ENCODE measurements at regions not wholly inside any gene's neighbourhood (a gene's known extent, or its start where the extent isn't known, plus 50 kb on each side); places are given as distances from the start of the nearest gene placed in this dataset.

GRCh38 chr5:171521679-171522078 is 102.2 kb downstream of the FGF18 start:
- peaks cover 48% of the 10 kb centered on the region for H3K4me1 ChIP-seq (replicated peaks; ENCODE audit: insufficient read depth)
- H3K27me3 ChIP-seq (ENCODE audit: insufficient read depth, low read depth) = no peaks in the 10 kb centered on the region
- H3K27ac ChIP-seq = peak overlapping the region; percentile 98
- no peaks in the 10 kb centered on the region for H3K79me2 ChIP-seq (ENCODE audit: low read depth)
- no peak for TF ChIP-seq CTCF (conservative IDR thresholded peaks at IDR 0.05)
- TF ChIP-seq EZH2 (IDR thresholded peaks at IDR 0.05; ENCODE audit: low read depth) = no peak
- H3K9me2 ChIP-seq (ENCODE audit: insufficient read depth) = no peaks in the 10 kb centered on the region
- no TSS peak for BruUV-seq (replicated peaks)
- H3F3A ChIP-seq (ENCODE audit: insufficient read depth, low read depth) = peaks cover 36% of the 10 kb centered on the region
- ChIA-PET POLR2A (ENCODE audit: unreplicated experiment) (interaction anchor here (0.6 to 1.0 kb wide), 3 partner anchors 16 to 37 kb away, joined by 4 to 11 read pairs (median 10); no protein-coding TSS in a partner anchor), CTCF (no interaction called here)
- peak overlapping the region; percentile 95 for H3K4me2 ChIP-seq
- H3K9me3 ChIP-seq (ENCODE audit: insufficient read depth, low read depth) = no peaks in the 10 kb centered on the region
- H3K36me3 ChIP-seq (ENCODE audit: low read depth) = no peaks in the 10 kb centered on the region
- peak; percentile 64 to 78 for DNase-seq
- intact Hi-C loops (cut with micrococcal nuclease; ENCODE audit: unreplicated experiment) = loop anchor here (1.0 to 10.0 kb wide), 3 partner anchors 13 to 767 kb away; no protein-coding TSS in a partner anchor
- no peak overlapping the region for H2AFZ ChIP-seq
- H3K4me3 ChIP-seq = peak overlapping the region; percentile 10; the same call in 1 of the 2 replicates
- H4K20me1 ChIP-seq (ENCODE audit: insufficient read depth) = no peaks in the 10 kb centered on the region

GRCh38 chr5:171523781-171524180 is 104.3 kb downstream of the FGF18 start:
- peaks cover 36% of the 10 kb centered on the region for H3F3A ChIP-seq (ENCODE audit: insufficient read depth, low read depth)
- no TSS peak for BruUV-seq (replicated peaks)
- POLR2A ChIA-PET (ENCODE audit: unreplicated experiment) = no interaction called here
- H3K27me3 ChIP-seq (ENCODE audit: insufficient read depth, low read depth) = no peaks in the 10 kb centered on the region
- no peak overlapping the region for H2AFZ ChIP-seq
- DNase-seq = no peak
- intact Hi-C loops (cut with micrococcal nuclease; ENCODE audit: unreplicated experiment) = loop anchor here (10.0 kb wide), 1 partner anchor 769 kb away; no protein-coding TSS in a partner anchor
- H3K4me2 ChIP-seq = 0 out of 2 replicates have a peak overlapping the region, but pooled peaks have one; percentile 95
- H3K27ac ChIP-seq = peak overlapping the region; percentile 98; the same call in 1 of the 2 replicates
- peaks cover 48% of the 10 kb centered on the region for H3K4me1 ChIP-seq (replicated peaks; ENCODE audit: insufficient read depth)
- no peaks in the 10 kb centered on the region for H3K9me2 ChIP-seq (ENCODE audit: insufficient read depth)
- no peak for TF ChIP-seq EZH2 (IDR thresholded peaks at IDR 0.05; ENCODE audit: low read depth)
- no peaks in the 10 kb centered on the region for H4K20me1 ChIP-seq (ENCODE audit: insufficient read depth)
- H3K36me3 ChIP-seq (ENCODE audit: low read depth) = no peaks in the 10 kb centered on the region
- CTCF ChIA-PET = no interaction called here
- H3K79me2 ChIP-seq (ENCODE audit: low read depth) = no peaks in the 10 kb centered on the region
- no peak overlapping the region for H3K4me3 ChIP-seq
- no peaks in the 10 kb centered on the region for H3K9me3 ChIP-seq (ENCODE audit: insufficient read depth, low read depth)

GRCh38 chr5:171524466-171524865 is 105.0 kb downstream of the FGF18 start:
- no peaks in the 10 kb centered on the region for H3K9me2 ChIP-seq (ENCODE audit: insufficient read depth)
- H3F3A ChIP-seq (ENCODE audit: insufficient read depth, low read depth) = peaks cover 36% of the 10 kb centered on the region
- H3K9me3 ChIP-seq (ENCODE audit: insufficient read depth, low read depth) = no peaks in the 10 kb centered on the region
- H3K36me3 ChIP-seq (ENCODE audit: low read depth) = no peaks in the 10 kb centered on the region
- ChIA-PET POLR2A (ENCODE audit: unreplicated experiment) (no interaction called here), CTCF (no interaction called here)
- no peak overlapping the region for H3K4me2 ChIP-seq
- TF ChIP-seq CTCF (conservative IDR thresholded peaks at IDR 0.05) = no peak
- no peak for TF ChIP-seq EZH2 (IDR thresholded peaks at IDR 0.05; ENCODE audit: low read depth)
- BruUV-seq (replicated peaks) = no TSS peak
- no peaks in the 10 kb centered on the region for H4K20me1 ChIP-seq (ENCODE audit: insufficient read depth)
- H3K79me2 ChIP-seq (ENCODE audit: low read depth) = no peaks in the 10 kb centered on the region
- H3K4me1 ChIP-seq (replicated peaks; ENCODE audit: insufficient read depth) = peaks cover 42% of the 10 kb centered on the region
- DNase-seq = no peak
- intact Hi-C loops (cut with micrococcal nuclease; ENCODE audit: unreplicated experiment) = loop anchor here (10.0 kb wide), 1 partner anchor 770 kb away; no protein-coding TSS in a partner anchor
- no peak overlapping the region for H3K4me3 ChIP-seq
- no peaks in the 10 kb centered on the region for H3K27me3 ChIP-seq (ENCODE audit: insufficient read depth, low read depth)
- no peak overlapping the region for H3K27ac ChIP-seq
- H2AFZ ChIP-seq = no peak overlapping the region
